H9 (cell line): ENCODE measurements at regions not wholly inside any gene's neighbourhood (a gene's known extent, or its start where the extent isn't known, plus 50 kb on each side); places are given as distances from the start of the nearest gene placed in this dataset.

Source experiments
- DNase-seq: peaks from one replicate; pipeline ENCODE4 v3.0.0-alpha.2; 2017
- H2AFZ ChIP-seq: one replicate; pipeline ENCODE4 v1.6.1; 2013; ENCODE audit warnings: mild to moderate bottlenecking, low read length, control low read depth, moderate library complexity
- H2AK5ac ChIP-seq: 2 replicates; pipeline ENCODE4 v1.6.1; 2013; ENCODE audit warnings: low read length, control low read depth, mixed read lengths; ENCODE audit not compliant: insufficient read length
- H2BK120ac ChIP-seq: one replicate; pipeline ENCODE4 v1.6.1; 2013; ENCODE audit warnings: low read depth, mild to moderate bottlenecking, low read length, control low read depth, inconsistent platforms; ENCODE audit not compliant: poor library complexity, severe bottlenecking
- H2BK12ac ChIP-seq: 2 replicates; pipeline ENCODE4 v1.6.1; 2013; ENCODE audit warnings: low read length, control low read depth, mixed read lengths, low read depth; ENCODE audit not compliant: insufficient read length
- H2BK15ac ChIP-seq: 2 replicates; pipeline ENCODE4 v1.6.1; 2013; ENCODE audit warnings: low read depth, low read length, control low read depth
- H2BK20ac ChIP-seq: one replicate; pipeline ENCODE4 v1.6.1; 2013; ENCODE audit warnings: low read depth, mild to moderate bottlenecking, low read length, control low read depth, inconsistent platforms; ENCODE audit not compliant: poor library complexity, severe bottlenecking
- H2BK5ac ChIP-seq: 2 replicates; pipeline ENCODE4 v1.6.1; 2013; ENCODE audit warnings: low read length, control low read depth, mixed read lengths; ENCODE audit not compliant: insufficient read length
- H3K14ac ChIP-seq: 2 replicates; pipeline ENCODE4 v1.6.1; 2013; ENCODE audit warnings: low read length, control low read depth; ENCODE audit not compliant: insufficient read depth
- H3K18ac ChIP-seq: 2 replicates; pipeline ENCODE4 v1.6.1; 2013; ENCODE audit warnings: low read depth, mild to moderate bottlenecking, mixed read lengths, low read length, control low read depth; ENCODE audit not compliant: insufficient read length
- H3K23ac ChIP-seq: 2 replicates; pipeline ENCODE4 v1.6.1; 2013; ENCODE audit warnings: low read length, control low read depth, mixed read lengths, low read depth; ENCODE audit not compliant: insufficient read length
- H3K23me2 ChIP-seq: 2 replicates; pipeline ENCODE4 v1.6.1; 2013; ENCODE audit warnings: low read depth, mild to moderate bottlenecking, mixed read lengths, low read length, control low read depth; ENCODE audit not compliant: insufficient read length, poor library complexity, severe bottlenecking
- H3K27ac ChIP-seq: 2 replicates; pipeline ENCODE4 v1.5.1; 2013; ENCODE audit warnings: low read length, control low read depth, mixed read lengths, low read depth; ENCODE audit not compliant: insufficient read length
- H3K27me3 ChIP-seq: 2 replicates; pipeline ENCODE4 v1.6.1; 2013; ENCODE audit warnings: low read length, control low read depth, inconsistent platforms; ENCODE audit not compliant: insufficient read depth
- H3K4ac ChIP-seq: 2 replicates; pipeline ENCODE4 v1.6.1; 2013; ENCODE audit warnings: low read depth, mild to moderate bottlenecking, control low read depth, inconsistent platforms, low read length, moderate library complexity
- H3K4me1 ChIP-seq: 2 replicates; pipeline ENCODE4 v1.6.1; 2013; ENCODE audit warnings: low read length, control low read depth, inconsistent platforms; ENCODE audit not compliant: insufficient read depth
- H3K4me2 ChIP-seq: 2 replicates; pipeline ENCODE4 v1.6.1; 2013; ENCODE audit warnings: low read length, control low read depth, mixed read lengths; ENCODE audit not compliant: insufficient read length, insufficient read depth
- H3K56ac ChIP-seq: 2 replicates; pipeline ENCODE4 v1.6.1; 2013; ENCODE audit warnings: low read depth, mild to moderate bottlenecking, mixed read lengths, low read length, control low read depth; ENCODE audit not compliant: insufficient read length
- H3K79me1 ChIP-seq: 2 replicates; pipeline ENCODE4 v1.6.1; 2013; ENCODE audit warnings: low read depth, mild to moderate bottlenecking, moderate library complexity, low read length, control low read depth, inconsistent platforms; ENCODE audit not compliant: insufficient read depth, poor library complexity, severe bottlenecking
- H3K79me2 ChIP-seq: 2 replicates; pipeline ENCODE4 v1.6.1; 2013; ENCODE audit warnings: low read length, control low read depth, inconsistent platforms; ENCODE audit not compliant: insufficient read depth
- H3K9ac ChIP-seq: 2 replicates; pipeline ENCODE4 v1.6.1; 2013; ENCODE audit warnings: low read length, control low read depth, mixed read lengths; ENCODE audit not compliant: insufficient read length; ENCODE audit errors: extremely low read depth
- H3K9me3 ChIP-seq: one replicate; pipeline ENCODE4 v1.6.1; 2013; ENCODE audit warnings: low read depth, low read length, inconsistent platforms; ENCODE audit not compliant: control insufficient read depth
- H3T11ph ChIP-seq: one replicate; pipeline ENCODE4 v1.6.1; 2013; ENCODE audit warnings: mild to moderate bottlenecking, low read length, control low read depth, inconsistent platforms
- H4K20me1 ChIP-seq: one replicate; pipeline ENCODE4 v1.6.1; 2013; ENCODE audit not compliant: control insufficient read depth, insufficient read length, insufficient read depth
- H4K5ac ChIP-seq: 2 replicates; pipeline ENCODE4 v1.6.1; 2013; ENCODE audit warnings: low read depth, mild to moderate bottlenecking, mixed read lengths, low read length, control low read depth; ENCODE audit not compliant: insufficient read length
- H4K8ac ChIP-seq: replicated peaks from 2 replicates; pipeline ENCODE4 v1.6.1; 2013; ENCODE audit warnings: low read length, control low read depth, mixed read lengths, low read depth; ENCODE audit not compliant: insufficient read length
- H4K91ac ChIP-seq: 2 replicates; pipeline ENCODE4 v1.6.1; 2013; ENCODE audit warnings: low read depth, mild to moderate bottlenecking, moderate library complexity, mixed read lengths, low read length, control low read depth; ENCODE audit not compliant: insufficient read length
- H3K27ac Mint-ChIP-seq, 3 experiments: 2 replicates in 2 of 3; 3 replicates in 1 of 3; pipeline ENCODE4 v1.8.0; 2020 to 2021; ENCODE audit warnings: mixed read lengths in 3 of 3, mild to moderate bottlenecking in 1 of 3, moderate library complexity in 1 of 3
- H3K27me3 Mint-ChIP-seq: 2 replicates; pipeline ENCODE4 v1.8.0; 2021; ENCODE audit warnings: low read depth, mild to moderate bottlenecking, moderate library complexity, mixed read lengths
- H3K36me3 Mint-ChIP-seq, 3 experiments: 2 replicates in 2 of 3; 3 replicates in 1 of 3; pipeline ENCODE4 v1.8.0; 2020 to 2021; ENCODE audit warnings: low read depth in 3 of 3, mixed read lengths in 3 of 3; ENCODE audit not compliant: insufficient read depth in 1 of 3
- H3K4me1 Mint-ChIP-seq, 2 experiments: 2 replicates each; pipeline ENCODE4 v1.8.0; 2020; ENCODE audit warnings: mixed read lengths in 2 of 2
- H3K4me3 Mint-ChIP-seq, 2 experiments: 2 replicates in 1 of 2; 3 replicates in 1 of 2; pipeline ENCODE4 v1.8.0; 2020 to 2021; ENCODE audit warnings: mild to moderate bottlenecking in 2 of 2, mixed read lengths in 2 of 2, moderate library complexity in 1 of 2
- H3K9me3 Mint-ChIP-seq, 2 experiments: 2 replicates in 1 of 2; 3 replicates in 1 of 2; pipeline ENCODE4 v1.8.0; 2020; ENCODE audit warnings: mild to moderate bottlenecking in 2 of 2, mixed read lengths in 2 of 2, moderate library complexity in 1 of 2
- WGBS: extraction: QIAGEN DNeasy Blood & Tissue Kit; methylation state at CpG from one replicate; pipeline ENCODE4 v1.1.7; 2013; ENCODE audit warnings: missing lambda C conversion rate, low lambda C conversion rate, mixed read lengths; ENCODE audit not compliant: insufficient read length; ENCODE audit errors: extremely low coverage; 5-methylcytosine and 5-hydroxymethylcytosine counted together
- TF ChIP-seq, protein P1 (sequence below): fragments of 200-600 bp; sonication (generic); conservative IDR thresholded peaks from 3 replicates; pipeline ENCODE4 v1.8.0; 2021; ENCODE audit warnings: antibody characterized with exemption, mild to moderate bottlenecking

DNA sequence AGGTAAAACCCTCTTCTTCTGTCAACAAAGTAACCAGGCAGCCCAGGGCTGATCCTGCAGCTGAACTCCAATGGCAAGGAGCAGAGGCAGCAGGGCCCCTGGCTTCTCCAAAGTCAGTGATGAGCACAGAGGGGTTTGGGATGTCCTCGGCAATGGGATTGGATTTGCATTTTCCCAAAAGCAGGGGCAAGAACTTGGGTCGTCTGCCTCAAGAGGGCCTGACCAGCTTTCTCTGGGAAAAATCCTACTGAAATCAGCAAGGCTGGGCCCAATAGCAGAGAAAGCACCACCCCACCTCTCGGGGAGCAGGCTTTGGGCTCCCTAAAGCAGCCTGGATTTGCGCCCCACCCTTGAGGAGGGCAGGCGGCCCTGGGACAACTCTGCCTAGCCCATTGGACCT is 210.0 kb upstream of the IGF1R start:
- no peak overlapping the region for H3K27ac Mint-ChIP-seq
- no peak overlapping the region for H3K9ac ChIP-seq
- no peak overlapping the region for H3K14ac ChIP-seq
- H4K5ac ChIP-seq: no peak overlapping the region
- no CpG with 5 or more reads among the region's 5 CpGs for WGBS
- TF ChIP-seq, protein P1, sequence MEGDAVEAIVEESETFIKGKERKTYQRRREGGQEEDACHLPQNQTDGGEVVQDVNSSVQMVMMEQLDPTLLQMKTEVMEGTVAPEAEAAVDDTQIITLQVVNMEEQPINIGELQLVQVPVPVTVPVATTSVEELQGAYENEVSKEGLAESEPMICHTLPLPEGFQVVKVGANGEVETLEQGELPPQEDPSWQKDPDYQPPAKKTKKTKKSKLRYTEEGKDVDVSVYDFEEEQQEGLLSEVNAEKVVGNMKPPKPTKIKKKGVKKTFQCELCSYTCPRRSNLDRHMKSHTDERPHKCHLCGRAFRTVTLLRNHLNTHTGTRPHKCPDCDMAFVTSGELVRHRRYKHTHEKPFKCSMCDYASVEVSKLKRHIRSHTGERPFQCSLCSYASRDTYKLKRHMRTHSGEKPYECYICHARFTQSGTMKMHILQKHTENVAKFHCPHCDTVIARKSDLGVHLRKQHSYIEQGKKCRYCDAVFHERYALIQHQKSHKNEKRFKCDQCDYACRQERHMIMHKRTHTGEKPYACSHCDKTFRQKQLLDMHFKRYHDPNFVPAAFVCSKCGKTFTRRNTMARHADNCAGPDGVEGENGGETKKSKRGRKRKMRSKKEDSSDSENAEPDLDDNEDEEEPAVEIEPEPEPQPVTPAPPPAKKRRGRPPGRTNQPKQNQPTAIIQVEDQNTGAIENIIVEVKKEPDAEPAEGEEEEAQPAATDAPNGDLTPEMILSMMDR: no peak
- no peak overlapping the region for H2AFZ ChIP-seq
- no peaks in the 10 kb centered on the region for H3K27me3 ChIP-seq
- H3K79me1 ChIP-seq: no peaks in the 10 kb centered on the region
- H3K23me2 ChIP-seq: no peaks in the 10 kb centered on the region
- H3K27me3 Mint-ChIP-seq: peaks cover 9% of the 10 kb centered on the region; the same call in 1 of the 2 replicates
- H4K20me1 ChIP-seq: no peaks in the 10 kb centered on the region
- no peak overlapping the region for H3K18ac ChIP-seq
- no peak overlapping the region for H3K4me3 Mint-ChIP-seq
- no peak overlapping the region for H3K56ac ChIP-seq
- peaks cover 5% of the 10 kb centered on the region in 2 experiments; a peak in 3 of 5 replicates for H3K9me3 Mint-ChIP-seq
- no peak overlapping the region for H2BK120ac ChIP-seq
- no peak overlapping the region for H2BK12ac ChIP-seq
- DNase-seq: no peak
- H3K4me2 ChIP-seq: no peak overlapping the region
- no peak overlapping the region for H3T11ph ChIP-seq
- H3K79me2 ChIP-seq: no peaks in the 10 kb centered on the region
- H2BK5ac ChIP-seq: no peak overlapping the region
- no peak overlapping the region for H4K91ac ChIP-seq
- H2AK5ac ChIP-seq: no peak overlapping the region
- H3K36me3 Mint-ChIP-seq: no peaks in the 10 kb centered on the region
- H3K27ac ChIP-seq: no peak overlapping the region
- H2BK20ac ChIP-seq: no peak overlapping the region
- H3K4me1 Mint-ChIP-seq: peaks cover 3 to 4% of the 10 kb centered on the region in 2 experiments; a peak in 3 of 4 replicates
- no peak overlapping the region for H3K4ac ChIP-seq
- no peaks in the 10 kb centered on the region for H3K9me3 ChIP-seq
- H4K8ac ChIP-seq: no peak overlapping the region
- H3K4me1 ChIP-seq: no peaks in the 10 kb centered on the region
- H2BK15ac ChIP-seq: no peak overlapping the region
- H3K23ac ChIP-seq: no peak overlapping the region
